CD4-positive, alpha-beta memory T cell (primary cell): ENCODE measurements at regions not wholly inside any gene's neighbourhood (a gene's known extent, or its start where the extent isn't known, plus 50 kb on each side); places are given as distances from the start of the nearest gene placed in this dataset.
"Not testable (repeated sequence)": the region's sequence is repeated elsewhere in the genome, so short reads cannot be mapped to it uniquely, and the experiment has no call there.

ENCODE experiments used
- CTCF ChIA-PET: fragments of 350-600 bp; sonication (Branson Sonifier 250); formaldehyde crosslinking; loops from one replicate; lab custom pipeline; 2021; ENCODE audit warnings: inconsistent platforms; ENCODE audit not compliant: partially characterized antibody; lab: Charles Lee
- POLR2A ChIA-PET: fragments of 350-600 bp; sonication (Branson Sonifier 250); formaldehyde crosslinking; loops from one replicate; lab custom pipeline; 2021; ENCODE audit not compliant: partially characterized antibody; lab: Charles Lee
- DNase-seq, 5 donors: peaks; one replicate each; pipeline versions ENCODE4 v3.0.0 to v3.0.0-alpha.2; 2020 to 2022; ENCODE audit warnings: mixed read lengths in 1 of 5
- H3K27ac ChIP-seq: one replicate; pipeline ENCODE4 v1.7.0; 2013; ENCODE audit warnings: low read depth, low read length
- H3K27me3 ChIP-seq: 2 replicates; pipeline ENCODE4 v1.7.0; 2013; ENCODE audit warnings: mild to moderate bottlenecking, low read length, moderate library complexity; ENCODE audit not compliant: insufficient read depth
- H3K36me3 ChIP-seq: 2 replicates; pipeline ENCODE4 v1.7.0; 2013; ENCODE audit warnings: mild to moderate bottlenecking, low read length, moderate library complexity; ENCODE audit not compliant: insufficient read depth
- H3K4me1 ChIP-seq: 2 replicates; pipeline ENCODE4 v1.7.0; 2013; ENCODE audit warnings: mild to moderate bottlenecking, low read length, moderate library complexity; ENCODE audit not compliant: insufficient read depth
- H3K4me3 ChIP-seq, 2 donors: one replicate each; pipeline ENCODE4 v1.7.0; 2013; ENCODE audit warnings: low read length in 2 of 2, mild to moderate bottlenecking in 1 of 2
- H3K9me3 ChIP-seq, 2 donors: one replicate each; pipeline ENCODE4 v1.7.0; 2013; ENCODE audit warnings: low read length in 2 of 2, control low read depth in 1 of 2; ENCODE audit not compliant: control insufficient read depth in 1 of 2
- H3K27ac Mint-ChIP-seq, 7 donors: one replicate each; pipeline ENCODE4 v1.8.0; 2020 to 2021; ENCODE audit warnings: mixed read lengths in 7 of 7, mild to moderate bottlenecking in 6 of 7, inconsistent platforms in 3 of 7, moderate library complexity in 3 of 7
- H3K27me3 Mint-ChIP-seq, 2 donors: one replicate each; pipeline ENCODE4 v1.8.0; 2020 to 2021; ENCODE audit warnings: mixed read lengths in 2 of 2
- H3K36me3 Mint-ChIP-seq, 2 donors: one replicate each; pipeline ENCODE4 v1.8.0; 2020 to 2021; ENCODE audit warnings: mixed read lengths in 2 of 2, inconsistent platforms in 1 of 2, mild to moderate bottlenecking in 1 of 2
- H3K4me1 Mint-ChIP-seq, 4 donors: one replicate each; pipeline ENCODE4 v1.8.0; 2020 to 2021; ENCODE audit warnings: mixed read lengths in 4 of 4, mild to moderate bottlenecking in 1 of 4
- H3K4me3 Mint-ChIP-seq, 8 donors: one replicate each; pipeline ENCODE4 v1.8.0; 2020 to 2021; ENCODE audit warnings: mixed read lengths in 8 of 8, mild to moderate bottlenecking in 7 of 8, moderate library complexity in 6 of 8, inconsistent platforms in 3 of 8
- H3K9me3 Mint-ChIP-seq, 8 donors: one replicate each; pipeline ENCODE4 v1.8.0; 2020 to 2021; ENCODE audit warnings: mixed read lengths in 8 of 8, mild to moderate bottlenecking in 5 of 8, inconsistent platforms in 3 of 8, moderate library complexity in 1 of 8
- intact Hi-C: fragments of 100-400 bp; cut with micrococcal nuclease; formaldehyde crosslinking; loops from one replicate; pipeline ENCODE4 v1.15.1; 2023

DNA sequence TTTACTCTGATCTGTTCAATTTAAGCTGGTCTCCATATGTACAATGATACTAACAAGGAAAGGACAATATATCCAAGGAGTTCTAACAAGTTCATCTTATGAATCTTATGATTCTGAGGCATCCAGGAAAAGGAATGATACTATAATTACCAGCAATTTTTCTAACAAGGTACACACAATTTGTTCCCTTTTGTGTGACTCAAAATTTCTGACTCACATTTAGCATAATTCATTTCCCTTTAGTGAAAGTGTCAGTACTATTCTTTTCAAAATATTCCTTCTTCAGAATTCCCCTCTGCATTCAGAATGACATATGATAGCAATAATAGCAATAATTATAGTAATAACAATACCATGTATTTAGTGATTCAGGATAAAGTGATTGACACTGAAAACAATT is 594.8 kb downstream of the DMRTA1 start:
- H3K4me3 ChIP-seq, result no peak overlapping the region
- DNase-seq, result no peak
- peaks cover 0 to 18% (median 6%) of the 10 kb centered on the region in 8 donors for H3K9me3 Mint-ChIP-seq
- H3K27me3 ChIP-seq, result no peaks in the 10 kb centered on the region
- H3K36me3 ChIP-seq, result no peaks in the 10 kb centered on the region
- H3K27ac Mint-ChIP-seq, result no peak overlapping the region
- no peaks in the 10 kb centered on the region for H3K4me1 ChIP-seq
- no peaks in the 10 kb centered on the region for H3K36me3 Mint-ChIP-seq
- no peak overlapping the region for H3K4me3 Mint-ChIP-seq
- intact Hi-C loops, result no loop called here
- ChIA-PET CTCF (no interaction called here), POLR2A (no interaction called here)
- no peaks in the 10 kb centered on the region for H3K27me3 Mint-ChIP-seq
- H3K27ac ChIP-seq, result no peak overlapping the region
- no peaks in the 10 kb centered on the region for H3K9me3 ChIP-seq
- H3K4me1 Mint-ChIP-seq, result peaks cover 0 to 1% (median 0%) of the 10 kb centered on the region in 4 donors

DNA sequence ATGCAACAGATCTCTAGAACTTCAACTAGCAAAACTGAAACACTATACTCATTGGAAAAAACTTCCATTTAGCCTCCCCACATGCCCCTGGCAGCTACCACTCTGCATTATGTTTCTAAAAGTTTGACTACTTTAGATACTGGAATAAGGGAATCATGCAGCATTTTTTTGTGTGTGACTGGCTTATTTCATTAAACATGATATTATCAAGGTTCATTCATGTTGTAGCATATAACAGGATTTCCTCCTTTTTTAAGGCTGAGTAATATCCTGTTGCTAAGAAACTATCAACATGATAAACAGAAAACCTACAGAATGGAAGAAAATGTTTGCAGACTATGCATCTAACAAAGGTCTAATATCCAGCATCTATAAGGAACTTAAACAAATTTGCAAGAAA is 597.9 kb downstream of the DMRTA1 start:
- ChIA-PET POLR2A (no interaction called here), CTCF (no interaction called here)
- no peak overlapping the region for H3K4me3 ChIP-seq
- no peaks in the 10 kb centered on the region for H3K4me1 ChIP-seq
- Mint-ChIP-seq H3K27me3 (no peaks in the 10 kb centered on the region), H3K27ac (no peak overlapping the region), H3K4me3 (no peak overlapping the region), H3K9me3 (peaks cover 0 to 21% (median 10%) of the 10 kb centered on the region in 8 donors), H3K36me3 (no peaks in the 10 kb centered on the region), H3K4me1 (peaks cover 0 to 1% (median 0%) of the 10 kb centered on the region in 4 donors)
- no peak overlapping the region for H3K27ac ChIP-seq
- H3K36me3 ChIP-seq, result no peaks in the 10 kb centered on the region
- no peaks in the 10 kb centered on the region for H3K27me3 ChIP-seq
- DNase-seq, result no peak
- intact Hi-C loops, result no loop called here
- no peaks in the 10 kb centered on the region for H3K9me3 ChIP-seq

DNA sequence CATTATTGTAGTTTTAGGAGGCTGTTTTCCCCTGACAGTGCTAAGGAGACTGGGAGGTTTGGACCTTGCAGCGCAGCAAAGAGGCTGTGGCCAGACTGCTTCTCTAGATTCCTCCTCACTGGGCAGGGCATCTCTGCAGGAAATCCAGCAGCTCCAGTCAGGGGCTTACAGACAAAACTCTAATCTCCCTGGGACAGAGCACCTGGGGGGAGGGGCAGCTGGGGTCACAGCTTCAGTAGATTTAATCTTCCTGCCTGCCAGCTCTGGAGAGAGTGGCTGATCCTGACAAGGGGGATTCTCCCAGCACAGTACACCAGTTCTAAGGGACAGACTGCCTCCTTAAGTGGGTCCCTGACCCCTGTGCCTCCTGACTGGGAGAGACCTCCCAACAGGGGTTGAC is 599.4 kb downstream of the DMRTA1 start:
- CTCF ChIA-PET, H3K27me3 Mint-ChIP-seq, H3K27ac Mint-ChIP-seq, H3K9me3 ChIP-seq, H3K36me3 ChIP-seq, DNase-seq, H3K27me3 ChIP-seq, H3K27ac ChIP-seq, H3K4me1 ChIP-seq, intact Hi-C loops, POLR2A ChIA-PET, H3K4me3 Mint-ChIP-seq, H3K4me3 ChIP-seq, H3K4me1 Mint-ChIP-seq, H3K36me3 Mint-ChIP-seq: not testable (repeated sequence)
- peaks cover 3 to 21% (median 10%) of the 10 kb centered on the region in 8 donors for H3K9me3 Mint-ChIP-seq

DNA sequence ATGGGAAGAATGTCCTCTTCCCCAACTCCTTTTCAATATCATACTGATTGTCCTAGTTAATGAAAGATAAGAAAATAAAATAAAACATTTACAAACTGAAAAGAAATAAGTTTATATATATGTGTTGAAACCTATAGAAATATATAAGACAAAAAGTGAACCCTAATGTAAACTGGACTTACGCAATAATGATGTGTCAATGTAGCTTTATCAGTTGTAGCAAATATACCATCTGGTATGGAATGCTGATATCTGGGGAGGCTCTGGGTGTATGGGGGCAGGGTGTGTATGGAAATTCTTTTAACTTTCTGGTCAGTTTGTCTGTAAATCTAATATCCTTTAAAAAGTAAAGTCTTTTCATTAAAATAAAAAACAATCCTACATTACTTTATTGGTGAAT is 603.9 kb downstream of the DMRTA1 start:
- H3K4me1 Mint-ChIP-seq, result no peaks in the 10 kb centered on the region
- H3K27me3 ChIP-seq, result no peaks in the 10 kb centered on the region
- no peak overlapping the region for H3K4me3 ChIP-seq
- CTCF ChIA-PET, result no interaction called here
- no peak for DNase-seq
- POLR2A ChIA-PET, result no interaction called here
- H3K36me3 ChIP-seq, result no peaks in the 10 kb centered on the region
- H3K4me3 Mint-ChIP-seq, result no peak overlapping the region
- no peaks in the 10 kb centered on the region for H3K36me3 Mint-ChIP-seq
- no peaks in the 10 kb centered on the region for H3K4me1 ChIP-seq
- H3K27me3 Mint-ChIP-seq, result no peaks in the 10 kb centered on the region
- no peak overlapping the region for H3K27ac Mint-ChIP-seq
- intact Hi-C loops, result no loop called here
- H3K9me3 Mint-ChIP-seq, result peaks cover 0 to 14% (median 5%) of the 10 kb centered on the region in 8 donors
- no peaks in the 10 kb centered on the region for H3K9me3 ChIP-seq
- H3K27ac ChIP-seq, result no peak overlapping the region

DNA sequence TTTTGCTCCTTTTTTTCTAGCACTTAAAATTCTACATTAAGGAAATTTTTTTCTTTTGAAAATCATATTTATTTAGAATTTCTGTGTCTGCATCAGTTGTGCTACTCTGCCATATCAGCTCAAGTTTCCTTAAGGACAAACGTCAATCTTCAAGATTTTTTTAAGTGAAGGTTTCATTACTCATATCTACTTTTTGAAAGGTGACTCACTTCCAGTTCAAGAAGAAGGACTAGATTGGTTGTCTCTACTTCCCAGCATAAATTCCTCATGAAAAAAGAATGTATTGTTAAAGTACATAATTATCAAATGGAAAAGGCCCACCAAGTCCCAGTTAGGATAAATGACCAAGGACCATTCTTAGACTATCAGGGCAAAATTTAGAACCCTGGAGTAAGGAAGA is 626.5 kb downstream of the DMRTA1 start:
- ChIA-PET CTCF (no interaction called here), POLR2A (no interaction called here)
- no peaks in the 10 kb centered on the region for H3K36me3 Mint-ChIP-seq
- Histone ChIP-seq H3K4me3 (no peak overlapping the region), H3K4me1 (no peaks in the 10 kb centered on the region), H3K27ac (no peak overlapping the region), H3K27me3 (no peaks in the 10 kb centered on the region), H3K9me3 (no peaks in the 10 kb centered on the region), H3K36me3 (no peaks in the 10 kb centered on the region)
- DNase-seq, result no peak
- H3K9me3 Mint-ChIP-seq, result peaks cover 0 to 15% (median 4%) of the 10 kb centered on the region in 8 donors
- H3K4me3 Mint-ChIP-seq, result no peak overlapping the region
- intact Hi-C loops, result no loop called here
- no peak overlapping the region for H3K27ac Mint-ChIP-seq
- no peaks in the 10 kb centered on the region for H3K4me1 Mint-ChIP-seq
- H3K27me3 Mint-ChIP-seq, result no peaks in the 10 kb centered on the region

DNA sequence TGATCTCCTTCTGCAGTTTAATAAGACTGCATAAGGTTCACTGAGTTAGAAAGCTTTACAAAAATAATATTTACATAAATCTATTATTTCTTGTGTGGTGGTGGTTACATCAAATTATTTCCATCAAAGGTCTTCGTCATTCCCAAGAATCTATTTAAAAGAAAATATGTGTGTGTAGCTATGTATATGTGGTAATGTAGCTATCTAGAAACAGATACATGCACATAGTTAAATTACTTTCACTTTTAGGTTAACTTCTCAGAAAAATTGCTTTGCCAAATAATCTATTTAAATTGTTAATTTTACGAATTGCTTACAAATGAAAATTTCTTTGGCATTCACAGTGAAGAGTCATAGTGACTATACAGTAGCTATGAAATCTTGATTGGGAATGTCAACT is 633.2 kb downstream of the DMRTA1 start:
- Mint-ChIP-seq H3K4me3 (no peak overlapping the region), H3K36me3 (no peaks in the 10 kb centered on the region), H3K9me3 (peaks cover 0 to 17% (median 9%) of the 10 kb centered on the region in 8 donors), H3K4me1 (no peaks in the 10 kb centered on the region), H3K27ac (no peak overlapping the region), H3K27me3 (no peaks in the 10 kb centered on the region)
- intact Hi-C loops, result no loop called here
- Histone ChIP-seq H3K9me3 (no peaks in the 10 kb centered on the region), H3K4me1 (no peaks in the 10 kb centered on the region), H3K4me3 (no peak overlapping the region), H3K27ac (no peak overlapping the region), H3K27me3 (no peaks in the 10 kb centered on the region), H3K36me3 (no peaks in the 10 kb centered on the region)
- ChIA-PET POLR2A (no interaction called here), CTCF (no interaction called here)
- DNase-seq, result no peak

DNA sequence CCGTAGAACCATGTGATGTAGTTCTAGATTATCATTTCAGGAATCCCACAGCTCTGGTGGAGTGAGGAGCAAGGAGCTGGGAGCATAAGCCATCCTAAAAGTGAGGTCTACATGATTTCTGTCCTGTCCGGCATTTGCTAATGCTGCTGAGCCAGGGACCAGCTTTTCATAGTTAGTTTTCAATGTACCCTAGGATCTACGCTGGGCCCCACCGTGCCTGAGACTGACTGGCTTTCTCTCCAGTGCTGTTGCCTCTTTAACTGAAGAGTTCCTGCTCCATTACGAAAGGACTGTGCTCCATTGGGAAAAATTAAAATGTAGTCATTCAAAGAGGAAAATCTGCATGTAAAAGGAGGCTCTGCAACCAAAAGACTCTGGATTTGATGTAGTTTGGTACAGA is 634.8 kb downstream of the DMRTA1 start:
- H3K36me3 ChIP-seq, result no peaks in the 10 kb centered on the region
- no peaks in the 10 kb centered on the region for H3K4me1 ChIP-seq
- H3K27me3 ChIP-seq, result no peaks in the 10 kb centered on the region
- Mint-ChIP-seq H3K36me3 (no peaks in the 10 kb centered on the region), H3K27ac (no peak overlapping the region), H3K4me1 (no peaks in the 10 kb centered on the region), H3K9me3 (peaks cover 0 to 20% (median 11%) of the 10 kb centered on the region in 8 donors), H3K27me3 (no peaks in the 10 kb centered on the region), H3K4me3 (no peak overlapping the region)
- CTCF ChIA-PET, result no interaction called here
- H3K9me3 ChIP-seq, result no peaks in the 10 kb centered on the region
- POLR2A ChIA-PET, result no interaction called here
- no peak overlapping the region for H3K4me3 ChIP-seq
- DNase-seq, result no peak
- intact Hi-C loops, result no loop called here
- H3K27ac ChIP-seq, result no peak overlapping the region

DNA sequence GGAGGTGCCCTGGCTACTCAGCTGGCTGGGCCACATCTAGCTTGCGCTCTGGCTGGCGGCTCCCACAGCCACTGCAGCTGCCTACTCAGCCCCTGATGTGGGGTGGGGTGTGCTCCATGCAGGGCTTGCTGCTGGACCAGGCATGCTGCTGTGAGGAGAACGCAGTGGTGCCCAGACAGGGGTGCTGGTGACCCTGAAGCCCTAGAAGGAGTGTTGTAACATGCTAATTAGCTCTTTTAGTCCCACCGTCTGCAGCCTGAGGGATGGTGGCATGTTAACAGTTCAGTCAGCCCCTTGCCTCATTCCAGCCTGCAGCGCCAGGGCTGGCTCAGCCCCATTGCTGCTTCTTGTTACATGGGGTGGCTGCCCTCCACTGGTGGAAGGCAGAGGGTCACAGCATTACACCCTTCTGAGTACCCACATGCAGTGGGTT is 642.3 kb downstream of the DMRTA1 start:
- no peaks in the 10 kb centered on the region for H3K27me3 Mint-ChIP-seq
- no peak for DNase-seq
- no peaks in the 10 kb centered on the region for H3K36me3 ChIP-seq
- no peaks in the 10 kb centered on the region for H3K9me3 ChIP-seq
- H3K27me3 ChIP-seq, result no peaks in the 10 kb centered on the region
- H3K9me3 Mint-ChIP-seq, result peaks cover 0 to 28% (median 15%) of the 10 kb centered on the region in 8 donors
- no peaks in the 10 kb centered on the region for H3K36me3 Mint-ChIP-seq
- no peaks in the 10 kb centered on the region for H3K4me1 Mint-ChIP-seq
- no peaks in the 10 kb centered on the region for H3K4me1 ChIP-seq
- H3K4me3 Mint-ChIP-seq, result no peak overlapping the region
- no peak overlapping the region for H3K27ac ChIP-seq
- H3K27ac Mint-ChIP-seq, result no peak overlapping the region
- ChIA-PET CTCF (no interaction called here), POLR2A (no interaction called here)
- intact Hi-C loops, result no loop called here
- H3K4me3 ChIP-seq, result no peak overlapping the region
